Panc1 (cell line): ENCODE measurements at regions not wholly inside any gene's neighbourhood (a gene's known extent, or its start where the extent isn't known, plus 50 kb on each side); places are given as distances from the start of the nearest gene placed in this dataset.

ENCODE experiments used
- ATAC-seq: fragments of 200-7000 bp; cut with Tn5 transposase; 2 replicates; pipeline ENCODE4 v1.9.1; 2020; ENCODE audit warnings: mild to moderate bottlenecking, moderate library complexity
- BruUV-seq: library from RNA; stranded (reverse); fragments of 400-500 nt; replicated peaks from 2 replicates; lab custom pipeline; 2021; lab: Mats Ljungman, UMichigan
- CTCF ChIA-PET: fragments of 300-600 bp; sonication (Branson Sonifier 250); formaldehyde crosslinking; loops from one replicate; lab custom pipeline; 2022; ENCODE audit warnings: antibody characterized with exemption; lab: Charles Lee
- POLR2A ChIA-PET: fragments of 300-600 bp; sonication (Branson Sonifier 250); formaldehyde crosslinking; loops from one replicate; lab custom pipeline; 2022; ENCODE audit warnings: antibody characterized with exemption; lab: Charles Lee
- DNase-seq: peaks from one replicate; pipeline ENCODE4 v3.0.0-alpha.2; 2010; ENCODE audit warnings: low read depth, low spot score
- H3K27ac ChIP-seq: 2 replicates; pipeline ENCODE4 v1.5.1; 2011; ENCODE audit warnings: mild to moderate bottlenecking, low read length, inconsistent platforms
- H3K27me3 ChIP-seq: fragments of 200-500 bp; sonication (Bioruptor generic); 2 replicates; pipeline ENCODE4 v1.6.0; 2014; ENCODE audit warnings: low read length, inconsistent platforms; ENCODE audit not compliant: control insufficient read depth, insufficient read depth
- H3K36me3 ChIP-seq: fragments of 200-500 bp; sonication (Bioruptor generic); 2 replicates; pipeline ENCODE4 v1.5.1; 2014; ENCODE audit warnings: inconsistent platforms, mild to moderate bottlenecking, low read length, moderate library complexity; ENCODE audit not compliant: control insufficient read depth, insufficient read depth
- H3K4me1 ChIP-seq: 2 replicates; pipeline ENCODE4 v1.5.1; 2011; ENCODE audit warnings: inconsistent platforms, mild to moderate bottlenecking, low read length, moderate library complexity; ENCODE audit not compliant: control insufficient read depth, insufficient read depth
- H3K4me3 ChIP-seq, 2 experiments: 2 replicates each; pipeline ENCODE4 v1.5.1; 2011 to 2012; ENCODE audit warnings: low read depth in 2 of 2, low read length in 2 of 2, mild to moderate bottlenecking in 2 of 2, inconsistent platforms in 1 of 2, moderate library complexity in 1 of 2
- H3K9me3 ChIP-seq: fragments of 200-500 bp; sonication (Bioruptor generic); 2 replicates; pipeline ENCODE4 v1.5.1; 2014; ENCODE audit warnings: low read depth, mild to moderate bottlenecking, inconsistent platforms, low read length, moderate library complexity; ENCODE audit not compliant: control insufficient read depth, insufficient read depth
- CTCF ChIP-seq: fragments of 450-650 bp; IDR thresholded peaks from 2 replicates; pipeline ENCODE4 v1.5.1; 2017; ENCODE audit warnings: mild to moderate bottlenecking
- POLR2AphosphoS5 ChIP-seq: IDR thresholded peaks from 2 replicates; pipeline ENCODE4 v1.6.1; 2012; ENCODE audit warnings: mild to moderate bottlenecking, low read depth, low read length, moderate library complexity
- REST ChIP-seq, 2 experiments: IDR thresholded peaks; 2 replicates each; pipeline ENCODE4 v1.6.1; 2011 to 2012; ENCODE audit warnings: low read depth in 2 of 2, control low read depth in 1 of 2, low read length in 1 of 2, mild to moderate bottlenecking in 1 of 2, moderate library complexity in 1 of 2; ENCODE audit not compliant: insufficient read depth in 1 of 2
- SIN3A ChIP-seq: IDR thresholded peaks from 2 replicates; pipeline ENCODE4 v1.6.1; 2012; ENCODE audit warnings: low read depth, mild to moderate bottlenecking, low read length, moderate library complexity, borderline replicate concordance; ENCODE audit not compliant: insufficient read depth
- TCF7L2 ChIP-seq: IDR thresholded peaks from 2 replicates; pipeline ENCODE4 v1.6.1; 2011; ENCODE audit warnings: mild to moderate bottlenecking, low read depth, low read length, inconsistent platforms
- in situ Hi-C: cut with HindIII; loops from 2 replicates; pipeline ENCODE4 v1.10.0; 2016; ENCODE audit warnings: low sequenced_read_pairs, low pct_unique_long_range_greater_than_20kb
- intact Hi-C: fragments of 100-400 bp; cut with micrococcal nuclease; formaldehyde crosslinking; loops from one replicate; pipeline ENCODE4 v1.10.0; 2022; ENCODE audit not compliant: unreplicated experiment

- Histone ChIP-seq H3K4me1 (no peaks in the 10 kb centered on the region), H3K4me3 (no peak overlapping the region), H3K27ac (no peak overlapping the region), H3K36me3 (no peaks in the 10 kb centered on the region), H3K27me3 (no peaks in the 10 kb centered on the region), H3K9me3 (no peaks in the 10 kb centered on the region)
- no TSS peak for BruUV-seq
- ChIA-PET POLR2A (no interaction called here), CTCF (no interaction called here)
- ATAC-seq = no peak
- no peak for TF ChIP-seq POLR2AphosphoS5
- DNase-seq = no peak
- in situ Hi-C loops (no loop called here), intact Hi-C loops (no loop called here)
Measured at GRCh38 chr2:184174493-184175104, 423.7 kb upstream of the ZNF804A start.

GRCh38 chr2:184178229-184178628 is 420.1 kb upstream of the ZNF804A start:
- DNase-seq (no peak), ATAC-seq (no peak)
- no peaks in the 10 kb centered on the region for H3K36me3 ChIP-seq
- TF ChIP-seq TCF7L2 (no peak), REST (IDR thresholded peaks at IDR 0.05; ENCODE audit: insufficient read depth in 1 of 2, low read depth in 2 of 2, low read length in 1 of 2) (no peak), SIN3A (no peak), POLR2AphosphoS5 (no peak), CTCF (no peak)
- H3K27me3 ChIP-seq = no peaks in the 10 kb centered on the region
- intact Hi-C loops (no loop called here), in situ Hi-C loops (no loop called here)
- H3K27ac ChIP-seq = no peak overlapping the region
- POLR2A ChIA-PET = no interaction called here
- no TSS peak for BruUV-seq
- CTCF ChIA-PET = no interaction called here
- no peaks in the 10 kb centered on the region for H3K9me3 ChIP-seq
- no peaks in the 10 kb centered on the region for H3K4me1 ChIP-seq
- no peak overlapping the region for H3K4me3 ChIP-seq

GRCh38 chr2:184186436-184186835 is 411.9 kb upstream of the ZNF804A start:
- no peak overlapping the region for H3K27ac ChIP-seq
- no peaks in the 10 kb centered on the region for H3K27me3 ChIP-seq
- H3K9me3 ChIP-seq = no peaks in the 10 kb centered on the region
- in situ Hi-C loops (no loop called here), intact Hi-C loops (no loop called here)
- ATAC-seq (no peak), DNase-seq (no peak)
- H3K36me3 ChIP-seq = no peaks in the 10 kb centered on the region
- no peak for TF ChIP-seq REST (IDR thresholded peaks at IDR 0.05; ENCODE audit: insufficient read depth in 1 of 2, low read depth in 2 of 2, low read length in 1 of 2)
- TF ChIP-seq CTCF = no peak
- no peak for TF ChIP-seq TCF7L2
- TF ChIP-seq POLR2AphosphoS5 = no peak
- TF ChIP-seq SIN3A = no peak
- no peaks in the 10 kb centered on the region for H3K4me1 ChIP-seq
- no TSS peak for BruUV-seq
- CTCF ChIA-PET = no interaction called here
- H3K4me3 ChIP-seq = no peak overlapping the region
- POLR2A ChIA-PET = no interaction called here
